RWPE2 (cell line): ENCODE measurements at regions not wholly inside any gene's neighbourhood (a gene's known extent, or its start where the extent isn't known, plus 50 kb on each side); places are given as distances from the start of the nearest gene placed in this dataset.

ENCODE experiments used
- ATAC-seq: fragments of 200-7000 bp; cut with Tn5 transposase; 3 replicates; pipeline ENCODE4 v1.9.1; 2021; ENCODE audit warnings: low read depth
- DNase-seq: peaks from one replicate; pipeline ENCODE4 v3.0.0-alpha.2; 2020; ENCODE audit warnings: low spot score
- H3K27ac ChIP-seq: fragments of 450-650 bp; 2 replicates; pipeline ENCODE4 v1.5.1; 2017; ENCODE audit warnings: mild to moderate bottlenecking; ENCODE audit not compliant: poor library complexity, severe bottlenecking
- H3K27me3 ChIP-seq: fragments of 250-450 bp; sonication (Bioruptor Pico); 2 replicates; pipeline ENCODE4 v1.5.1; 2021; ENCODE audit warnings: mild to moderate bottlenecking, moderate library complexity; ENCODE audit not compliant: insufficient read depth, poor library complexity, severe bottlenecking
- H3K36me3 ChIP-seq: fragments of 250-450 bp; sonication (Bioruptor Pico); 2 replicates; pipeline ENCODE4 v1.5.1; 2020; ENCODE audit warnings: low read depth, mild to moderate bottlenecking, moderate library complexity
- H3K4me1 ChIP-seq: fragments of 250-450 bp; sonication (Bioruptor Pico); 2 replicates; pipeline ENCODE4 v1.5.1; 2021; ENCODE audit warnings: mild to moderate bottlenecking, moderate library complexity; ENCODE audit not compliant: insufficient read depth, poor library complexity, severe bottlenecking
- H3K4me3 ChIP-seq: fragments of 250-450 bp; sonication (Bioruptor Pico); 2 replicates; pipeline ENCODE4 v1.5.1; 2021; ENCODE audit warnings: mild to moderate bottlenecking, moderate library complexity; ENCODE audit not compliant: severe bottlenecking
- H3K9me3 ChIP-seq: fragments of 250-450 bp; sonication (Bioruptor Pico); 2 replicates; pipeline ENCODE4 v1.5.1; 2021; ENCODE audit warnings: mild to moderate bottlenecking, moderate library complexity; ENCODE audit not compliant: severe bottlenecking
- CTCF ChIP-seq: fragments of 450-650 bp; IDR thresholded peaks from one replicate; pipeline ENCODE4 v1.5.1; 2017; ENCODE audit warnings: mild to moderate bottlenecking, moderate library complexity; ENCODE audit not compliant: poor library complexity, severe bottlenecking

- ATAC-seq (no peak), DNase-seq (no peak)
- Histone ChIP-seq H3K36me3 (no peaks in the 10 kb centered on the region), H3K27me3 (peaks cover 3% of the 10 kb centered on the region), H3K9me3 (peaks cover 15% of the 10 kb centered on the region), H3K4me3 (no peak overlapping the region), H3K4me1 (no peaks in the 10 kb centered on the region), H3K27ac (no peak overlapping the region)
- TF ChIP-seq CTCF: no peak
Measured at GRCh38 chr14:76678244-76678800, 82.9 kb upstream of the VASH1 start.

- Histone ChIP-seq H3K4me3 (no peak overlapping the region), H3K4me1 (no peaks in the 10 kb centered on the region), H3K27me3 (no peaks in the 10 kb centered on the region), H3K27ac (no peak overlapping the region), H3K36me3 (no peaks in the 10 kb centered on the region), H3K9me3 (peaks cover 15% of the 10 kb centered on the region)
- DNase-seq: no peak
- no peak for ATAC-seq
- TF ChIP-seq CTCF: no peak
Measured at GRCh38 chr14:76682367-76682766, 78.9 kb upstream of the VASH1 start.

DNA sequence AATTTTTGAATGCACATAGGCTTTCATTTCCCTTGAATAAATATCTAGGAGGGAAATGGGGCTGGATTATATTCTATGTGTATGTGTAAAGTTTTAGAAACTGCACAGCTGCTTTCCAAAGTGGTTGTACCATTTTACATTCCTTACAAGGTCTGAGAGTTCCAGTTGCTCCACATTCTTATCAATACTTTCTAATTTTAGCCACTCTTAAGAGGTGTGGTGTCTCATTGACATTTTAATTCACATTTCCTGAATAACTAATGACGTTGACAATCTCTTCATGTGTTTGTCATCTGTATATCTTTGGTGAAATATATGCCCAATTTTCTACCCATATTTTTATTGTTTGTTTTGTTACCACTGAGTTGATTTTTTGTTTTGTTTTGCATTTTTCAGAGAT is 74.6 kb upstream of the VASH1 start:
- Histone ChIP-seq H3K9me3 (peaks cover 6% of the 10 kb centered on the region), H3K27ac (no peak overlapping the region), H3K4me3 (no peak overlapping the region), H3K27me3 (no peaks in the 10 kb centered on the region), H3K36me3 (no peaks in the 10 kb centered on the region), H3K4me1 (no peaks in the 10 kb centered on the region)
- no peak for ATAC-seq
- TF ChIP-seq CTCF: no peak
- DNase-seq: no peak

GRCh38 chr14:76687611-76688382 is 73.5 kb upstream of the VASH1 start:
- H3K4me3 ChIP-seq: no peak overlapping the region
- H3K27ac ChIP-seq: no peak overlapping the region
- TF ChIP-seq CTCF: no peak
- DNase-seq (no peak), ATAC-seq (peak; percentile 36; the same call in 1 of the 3 replicates)
- no peaks in the 10 kb centered on the region for H3K36me3 ChIP-seq
- no peaks in the 10 kb centered on the region for H3K4me1 ChIP-seq
- no peaks in the 10 kb centered on the region for H3K9me3 ChIP-seq
- H3K27me3 ChIP-seq: no peaks in the 10 kb centered on the region

DNA sequence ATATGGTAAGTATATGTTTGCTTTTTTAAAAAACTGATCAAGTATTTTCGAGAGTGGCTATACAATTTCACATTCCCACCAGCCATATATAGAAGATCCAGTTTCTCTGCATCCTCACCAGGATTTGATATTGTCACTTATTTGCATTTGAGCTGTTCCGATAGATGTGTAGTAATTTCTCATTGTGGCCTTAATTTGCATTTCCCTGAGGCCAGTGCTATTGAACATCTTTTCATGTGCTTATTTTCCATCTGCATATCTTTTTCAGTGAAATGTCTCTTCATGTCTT is 72.9 kb upstream of the VASH1 start:
- Histone ChIP-seq H3K9me3 (no peaks in the 10 kb centered on the region), H3K27me3 (no peaks in the 10 kb centered on the region), H3K27ac (no peak overlapping the region), H3K4me1 (no peaks in the 10 kb centered on the region), H3K36me3 (no peaks in the 10 kb centered on the region), H3K4me3 (no peak overlapping the region)
- no peak for TF ChIP-seq CTCF
- ATAC-seq: no peak
- no peak for DNase-seq
